GM21515 (cell line): ENCODE measurements at regions not wholly inside any gene's neighbourhood (a gene's known extent, or its start where the extent isn't known, plus 50 kb on each side); places are given as distances from the start of the nearest gene placed in this dataset.
"Not testable (repeated sequence)": the region's sequence is repeated elsewhere in the genome, so short reads cannot be mapped to it uniquely, and the experiment has no call there.

Experiments used
- ATAC-seq: cut with Tn5 transposase; IDR thresholded peaks from one replicate; pipeline ENCODE4 v1.9.1; 2021; ENCODE audit not compliant: unreplicated experiment

- no peak for ATAC-seq
Observed at GRCh38 chr1:5191470-5191869, 537.1 kb downstream of the AJAP1 start.

- ATAC-seq, result no peak
Observed at GRCh38 chr1:5189384-5189783, 535.0 kb downstream of the AJAP1 start.

- ATAC-seq, result no peak
Observed at GRCh38 chr1:5165762-5166161, 511.4 kb downstream of the AJAP1 start.

GRCh38 chr1:5164158-5164557 is 509.7 kb downstream of the AJAP1 start:
- ATAC-seq, result no peak

GRCh38 chr1:5161372-5161771 is 507.0 kb downstream of the AJAP1 start:
- no peak for ATAC-seq

- ATAC-seq, result no peak
Observed at GRCh38 chr1:5157175-5157574, 502.8 kb downstream of the AJAP1 start.

GRCh38 chr1:5156416-5157120 is 502.2 kb downstream of the AJAP1 start:
- ATAC-seq, result no peak

GRCh38 chr1:5151511-5151910 is 497.1 kb downstream of the AJAP1 start:
- ATAC-seq, result no peak

GRCh38 chr1:5150191-5150590 is 495.8 kb downstream of the AJAP1 start:
- no peak for ATAC-seq

GRCh38 chr1:5147806-5148205 is 493.4 kb downstream of the AJAP1 start:
- ATAC-seq, result no peak

GRCh38 chr1:5142389-5142788 is 488.0 kb downstream of the AJAP1 start:
- no peak for ATAC-seq

- ATAC-seq, result no peak
Observed at GRCh38 chr1:5141750-5142149, 487.3 kb downstream of the AJAP1 start.

- ATAC-seq, result no peak
Observed at GRCh38 chr1:5140962-5141361, 486.6 kb downstream of the AJAP1 start.

GRCh38 chr1:5140136-5140535 is 485.7 kb downstream of the AJAP1 start:
- ATAC-seq, result no peak

- ATAC-seq, result no peak
Observed at GRCh38 chr1:5129746-5130355, 475.4 kb downstream of the AJAP1 start.

- ATAC-seq, result no peak
Observed at GRCh38 chr1:5125208-5125607, 470.8 kb downstream of the AJAP1 start.

GRCh38 chr1:5120559-5120958 is 466.1 kb downstream of the AJAP1 start:
- no peak for ATAC-seq

- ATAC-seq, result no peak
Observed at GRCh38 chr1:5119366-5120234, 465.2 kb downstream of the AJAP1 start.

GRCh38 chr1:5118771-5119170 is 464.4 kb downstream of the AJAP1 start:
- not testable (repeated sequence) for ATAC-seq

GRCh38 chr1:5118292-5118691 is 463.9 kb downstream of the AJAP1 start:
- not testable (repeated sequence) for ATAC-seq

- no peak for ATAC-seq
Observed at GRCh38 chr1:5111581-5111980, 457.2 kb downstream of the AJAP1 start.

- ATAC-seq, result no peak
Observed at GRCh38 chr1:5110508-5110907, 456.1 kb downstream of the AJAP1 start.
